Prostate gland (tissue), 2 donors: ENCODE measurements at regions not wholly inside any gene's neighbourhood (a gene's known extent, or its start where the extent isn't known, plus 50 kb on each side); places are given as distances from the start of the nearest gene placed in this dataset.
"Not testable (repeated sequence)": the region's sequence is repeated elsewhere in the genome, so short reads cannot be mapped to it uniquely, and the experiment has no call there.

Source experiments
- DNase-seq: peaks from one replicate; pipeline ENCODE4 v3.0.0-alpha.2; 2019; ENCODE audit warnings: low spot score
- H3K27ac ChIP-seq, 2 donors: fragments of 200-600 bp; sonication (generic); 2 replicates each; pipeline ENCODE4 v1.5.1; 2017 to 2019
- H3K27me3 ChIP-seq: fragments of 200-600 bp; sonication (generic); replicated peaks from 2 replicates; pipeline ENCODE4 v1.5.1; 2019; ENCODE audit not compliant: insufficient read depth
- H3K36me3 ChIP-seq, 2 donors: fragments of 200-600 bp; sonication (generic); 1 replicate in 1 of 2; 2 replicates in 1 of 2; pipeline versions ENCODE4 v1.5.1 to v1.8.1; 2017 to 2019
- H3K4me1 ChIP-seq: fragments of 200-600 bp; sonication (generic); replicated peaks from 2 replicates; pipeline ENCODE4 v1.5.1; 2019
- H3K4me3 ChIP-seq, 2 donors: fragments of 200-600 bp; sonication (generic); 2 replicates each; pipeline ENCODE4 v1.5.1; 2017 to 2019
- H3K9me3 ChIP-seq: fragments of 200-600 bp; sonication (generic); 2 replicates; pipeline ENCODE4 v1.5.1; 2017
- CTCF ChIP-seq, 4 experiments: fragments of 200-600 bp in 2 of 4; fragments of 450-650 bp in 2 of 4; sonication (generic) in 2 of 4; IDR thresholded peaks; 1 replicate in 3 of 4; 2 replicates in 1 of 4; pipeline ENCODE4 v1.5.1; 2016 to 2019; ENCODE audit warnings: antibody characterized with exemption in 4 of 4, mild to moderate bottlenecking in 2 of 4, moderate library complexity in 2 of 4
- POLR2A ChIP-seq: fragments of 450-650 bp; IDR thresholded peaks from one replicate; pipeline ENCODE4 v1.6.1; 2016; ENCODE audit warnings: antibody characterized with exemption, mild to moderate bottlenecking
- POLR2AphosphoS5 ChIP-seq: sonication (generic); formaldehyde crosslinking; IDR thresholded peaks from one replicate; pipeline ENCODE4 v1.6.1; 2017; ENCODE audit warnings: antibody characterized with exemption
- WGBS: methylation state at CpG from one replicate; pipeline ENCODE4 v1.1.5; 2018; 5-methylcytosine and 5-hydroxymethylcytosine counted together
- intact Hi-C: fragments of 100-400 bp; cut with DNase I; formaldehyde crosslinking; loops from one replicate; pipeline ENCODE4 v1.14.2; 2022

DNA sequence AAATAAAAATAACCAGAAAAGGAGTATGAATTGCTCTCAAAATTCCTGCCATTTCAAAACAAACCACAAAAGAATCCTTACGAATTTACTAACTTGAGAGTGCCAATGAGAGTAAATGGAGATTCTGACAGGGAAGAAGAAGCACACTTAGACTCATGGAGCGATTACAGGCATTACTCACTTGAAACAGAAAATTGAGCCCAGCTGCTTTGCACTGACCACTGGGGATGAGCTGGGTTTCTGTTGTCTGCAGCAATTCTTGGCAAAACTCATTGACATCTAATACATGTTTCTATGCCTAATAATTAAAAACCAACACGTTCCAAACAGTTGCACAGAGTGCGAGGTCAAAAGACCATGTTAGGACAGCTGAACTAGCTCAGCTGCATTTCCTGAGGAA is 731.6 kb downstream of the DNAH5 start:
- WGBS = 80% methylated on average over 4 of the region's 4 CpGs
- Histone ChIP-seq H3K4me3 (no peak overlapping the region), H3K4me1 (no peaks in the 10 kb centered on the region), H3K9me3 (no peaks in the 10 kb centered on the region), H3K27ac (no peak overlapping the region), H3K36me3 (no peaks in the 10 kb centered on the region), H3K27me3 (no peaks in the 10 kb centered on the region)
- no peak for TF ChIP-seq POLR2A
- DNase-seq = no peak
- intact Hi-C loops = no loop called here

DNA sequence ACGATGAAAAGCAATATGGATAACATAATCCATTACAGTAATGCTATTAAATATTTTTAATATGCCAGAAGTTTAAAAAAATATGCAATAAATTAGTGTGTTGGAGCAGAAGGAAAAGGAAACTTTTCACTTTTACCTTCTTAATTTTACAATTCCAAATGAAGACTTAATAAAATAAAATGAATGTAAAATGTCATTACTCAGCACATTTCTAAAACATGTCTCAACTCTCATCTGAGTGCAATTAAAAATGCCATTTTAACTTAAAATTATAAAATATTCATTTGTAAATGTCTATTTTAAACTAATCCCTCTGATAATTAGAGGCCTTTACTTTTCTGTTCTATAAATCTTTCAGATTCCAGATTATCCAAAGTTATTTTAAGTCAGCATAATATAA is 733.4 kb downstream of the DNAH5 start:
- no peak for DNase-seq
- Histone ChIP-seq H3K4me1 (no peaks in the 10 kb centered on the region), H3K36me3 (no peaks in the 10 kb centered on the region), H3K9me3 (no peaks in the 10 kb centered on the region), H3K4me3 (no peak overlapping the region), H3K27ac (no peak overlapping the region), H3K27me3 (no peaks in the 10 kb centered on the region)
- TF ChIP-seq POLR2AphosphoS5 (no peak), POLR2A (no peak), CTCF (IDR thresholded peaks at IDR 0.05) (no peak)
- 91% methylated on average over 1 of the region's 1 CpG for WGBS
- intact Hi-C loops = no loop called here

- H3K36me3 ChIP-seq = no peaks in the 10 kb centered on the region
- H3K4me1 ChIP-seq = no peaks in the 10 kb centered on the region
- TF ChIP-seq POLR2AphosphoS5 = no peak
- no peak for TF ChIP-seq POLR2A
- TF ChIP-seq CTCF (IDR thresholded peaks at IDR 0.05) = no peak
- no peaks in the 10 kb centered on the region for H3K27me3 ChIP-seq
- no peak overlapping the region for H3K27ac ChIP-seq
- no peak overlapping the region for H3K4me3 ChIP-seq
- H3K9me3 ChIP-seq = no peaks in the 10 kb centered on the region
- DNase-seq = no peak
- intact Hi-C loops = no loop called here
Measured at GRCh38 chr5:13207112-13207511, 737.4 kb downstream of the DNAH5 start.

DNA sequence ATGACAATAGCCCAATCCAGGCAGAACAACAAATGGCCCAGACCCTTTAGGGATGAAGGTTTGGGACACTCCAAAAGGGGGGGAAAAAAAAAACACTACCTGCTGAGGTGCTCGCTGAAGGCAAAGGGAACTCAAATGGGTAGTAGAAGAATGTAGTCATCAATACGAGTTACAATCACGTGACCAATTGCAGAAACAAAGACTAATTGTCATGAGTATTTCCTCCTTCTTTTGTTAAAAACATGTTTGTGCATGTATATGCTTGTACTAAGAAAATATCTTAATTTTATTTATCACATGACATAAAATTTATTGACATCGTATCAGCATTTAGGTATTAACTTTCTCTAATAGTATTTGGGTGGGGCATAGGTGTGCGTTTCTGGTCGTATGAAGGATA is 743.5 kb downstream of the DNAH5 start:
- WGBS = 86% methylated on average over 6 of the region's 6 CpGs
- Histone ChIP-seq H3K4me3 (no peak overlapping the region), H3K9me3 (no peaks in the 10 kb centered on the region), H3K4me1 (no peaks in the 10 kb centered on the region), H3K27me3 (no peaks in the 10 kb centered on the region), H3K36me3 (no peaks in the 10 kb centered on the region), H3K27ac (no peak overlapping the region)
- no peak for DNase-seq
- TF ChIP-seq POLR2AphosphoS5 (no peak), POLR2A (no peak), CTCF (IDR thresholded peaks at IDR 0.05) (no peak)
- intact Hi-C loops = no loop called here

DNA sequence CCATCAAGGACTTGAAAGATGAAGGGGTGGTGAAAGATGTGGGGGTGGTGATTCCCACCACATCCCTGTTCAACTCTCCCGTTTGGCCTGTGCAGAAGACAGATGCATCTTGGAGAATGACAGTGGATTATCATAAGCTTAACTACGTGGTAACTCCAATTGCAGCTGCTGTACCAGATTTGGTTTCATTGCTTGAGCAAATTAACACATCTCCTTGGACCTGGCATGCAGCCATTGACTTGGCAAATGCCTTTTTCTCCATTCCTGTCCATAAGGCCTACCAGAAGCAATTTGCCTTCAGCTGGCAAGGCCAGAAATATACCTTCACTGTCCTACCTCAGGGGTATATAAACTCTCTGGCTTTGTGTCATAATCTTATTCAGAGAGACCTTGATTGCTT is 746.3 kb downstream of the DNAH5 start:
- 60% methylated on average over 2 of the region's 2 CpGs for WGBS
- H3K4me1 ChIP-seq, intact Hi-C loops: not testable (repeated sequence)

DNA sequence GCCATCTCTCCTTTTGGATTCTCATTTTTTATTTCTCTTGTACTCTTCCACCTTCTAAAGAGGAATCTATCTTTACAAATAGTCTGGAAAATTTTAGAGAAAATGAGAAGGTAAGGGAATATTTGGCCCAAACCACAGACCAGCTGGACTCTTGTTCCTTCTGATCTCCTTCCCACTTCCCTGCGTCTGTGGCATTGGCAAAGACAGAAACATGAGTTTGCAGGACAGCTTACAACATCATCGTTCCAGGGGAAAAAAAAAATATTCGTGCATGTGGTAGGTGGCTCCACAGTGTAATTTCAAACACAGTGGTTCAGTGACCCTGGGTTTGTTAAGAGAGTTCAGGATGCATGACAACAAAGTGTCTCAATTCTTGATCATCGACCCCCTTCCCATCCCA is 755.0 kb downstream of the DNAH5 start:
- 73% methylated on average over 4 of the region's 4 CpGs for WGBS

More for the DNA sequence above, 746.3 kb downstream of the DNAH5 start:
- H3K9me3 ChIP-seq, H3K27ac ChIP-seq, H3K36me3 ChIP-seq, H3K4me3 ChIP-seq, H3K27me3 ChIP-seq, DNase-seq: not testable (repeated sequence)

More for the DNA sequence above, 755.0 kb downstream of the DNAH5 start:
- Histone ChIP-seq H3K27me3 (no peaks in the 10 kb centered on the region), H3K9me3 (no peaks in the 10 kb centered on the region), H3K4me3 (no peak overlapping the region), H3K4me1 (no peaks in the 10 kb centered on the region), H3K36me3 (no peaks in the 10 kb centered on the region), H3K27ac (no peak overlapping the region)
- no peak for DNase-seq
- intact Hi-C loops = no loop called here
- TF ChIP-seq CTCF (IDR thresholded peaks at IDR 0.05) (no peak), POLR2A (no peak), POLR2AphosphoS5 (no peak)
